A673 (cell line): ENCODE measurements at regions not wholly inside any gene's neighbourhood (a gene's known extent, or its start where the extent isn't known, plus 50 kb on each side); places are given as distances from the start of the nearest gene placed in this dataset.

ENCODE experiments used
- BruUV-seq: library from RNA; stranded (reverse); fragments of 400-500 nt; replicated peaks from 2 replicates; lab custom pipeline; 2021; lab: Mats Ljungman, UMichigan
- CTCF ChIA-PET: fragments of 300-600 bp; sonication (Branson Sonifier 250); formaldehyde crosslinking; loops from one replicate; lab custom pipeline; 2022; ENCODE audit warnings: antibody characterized with exemption; lab: Charles Lee
- POLR2A ChIA-PET: fragments of 300-600 bp; sonication (Branson Sonifier 250); formaldehyde crosslinking; loops from one replicate; lab custom pipeline; 2022; ENCODE audit warnings: antibody characterized with exemption; ENCODE audit not compliant: low non-redundant PET; lab: Charles Lee
- DNase-seq: peaks from one replicate; pipeline ENCODE4 v3.0.0-alpha.2; 2015; ENCODE audit warnings: low spot score
- H3K27ac ChIP-seq: fragments of 200-600 bp; sonication (generic); 2 replicates; pipeline ENCODE4 v1.5.1; 2016; ENCODE audit warnings: mixed run types, low read depth, mild to moderate bottlenecking, mixed read lengths, antibody characterized with exemption, low read length; ENCODE audit not compliant: poor library complexity, severe bottlenecking
- H3K27me3 ChIP-seq: fragments of 200-600 bp; sonication (generic); replicated peaks from 2 replicates; pipeline ENCODE4 v1.6.1; 2017; ENCODE audit warnings: mixed run types, low read depth, mild to moderate bottlenecking, mixed read lengths, antibody characterized with exemption, low read length; ENCODE audit not compliant: insufficient read depth, poor library complexity
- H3K36me3 ChIP-seq: fragments of 200-600 bp; sonication (generic); 2 replicates; pipeline ENCODE4 v1.6.1; 2016; ENCODE audit warnings: mixed run types, mild to moderate bottlenecking, mixed read lengths, antibody characterized with exemption, low read length; ENCODE audit not compliant: insufficient read depth, poor library complexity, severe bottlenecking
- H3K4me1 ChIP-seq: fragments of 200-600 bp; sonication (generic); 2 replicates; pipeline ENCODE4 v1.6.1; 2017; ENCODE audit warnings: mixed run types, mild to moderate bottlenecking, mixed read lengths, antibody characterized with exemption, low read length; ENCODE audit not compliant: insufficient read depth, poor library complexity, severe bottlenecking
- H3K4me3 ChIP-seq: fragments of 200-600 bp; sonication (generic); 2 replicates; pipeline ENCODE4 v1.5.1; 2016; ENCODE audit warnings: low read depth, mixed run types, mild to moderate bottlenecking, mixed read lengths, low read length; ENCODE audit not compliant: poor library complexity, severe bottlenecking
- H3K9me3 ChIP-seq: fragments of 200-600 bp; sonication (generic); 2 replicates; pipeline ENCODE4 v1.6.1; 2016; ENCODE audit warnings: mixed run types, low read depth, mild to moderate bottlenecking, mixed read lengths, antibody characterized with exemption, low read length; ENCODE audit not compliant: poor library complexity, severe bottlenecking
- CTCF ChIP-seq: fragments of 300-800, 200-600 bp; sonication (generic); conservative IDR thresholded peaks from 2 replicates; pipeline ENCODE4 v1.5.1; 2017; ENCODE audit warnings: low read depth, mild to moderate bottlenecking, antibody characterized with exemption, low read length, moderate library complexity, mixed read lengths
- EZH2 ChIP-seq: fragments of 200-600 bp; sonication (generic); IDR thresholded peaks from 2 replicates; pipeline ENCODE4 v1.6.1; 2017; ENCODE audit warnings: borderline replicate concordance, low read depth, mild to moderate bottlenecking, mixed read lengths, antibody characterized with exemption, low read length; ENCODE audit not compliant: poor library complexity, severe bottlenecking
- intact Hi-C: fragments of 100-400 bp; cut with micrococcal nuclease; formaldehyde crosslinking; loops from one replicate; pipeline ENCODE4 v1.10.0; 2022; ENCODE audit not compliant: unreplicated experiment

GRCh38 chr1:74835051-74835450, 102.1 kb downstream of the TYW3 start:
- DNase-seq: no peak
- CTCF ChIA-PET: no interaction called here
- peaks cover 12% of the 10 kb centered on the region for H3K27me3 ChIP-seq
- no TSS peak for BruUV-seq
- H3K36me3 ChIP-seq: no peaks in the 10 kb centered on the region
- TF ChIP-seq CTCF (no peak), EZH2 (no peak)
- no peak overlapping the region for H3K4me3 ChIP-seq
- no peaks in the 10 kb centered on the region for H3K9me3 ChIP-seq
- H3K4me1 ChIP-seq: peaks cover 7% of the 10 kb centered on the region
- H3K27ac ChIP-seq: no peak overlapping the region
- POLR2A ChIA-PET: no interaction called here
- intact Hi-C loops: no loop called here

GRCh38 chr1:74842726-74843125, 109.8 kb downstream of the TYW3 start:
- TF ChIP-seq EZH2 (no peak), CTCF (no peak)
- no peak overlapping the region for H3K4me3 ChIP-seq
- H3K27ac ChIP-seq: no peak overlapping the region
- no peaks in the 10 kb centered on the region for H3K9me3 ChIP-seq
- CTCF ChIA-PET: no interaction called here
- POLR2A ChIA-PET: no interaction called here
- intact Hi-C loops: no loop called here
- no peaks in the 10 kb centered on the region for H3K36me3 ChIP-seq
- no peak for DNase-seq
- H3K27me3 ChIP-seq: peaks cover 10% of the 10 kb centered on the region
- BruUV-seq: no TSS peak
- no peaks in the 10 kb centered on the region for H3K4me1 ChIP-seq

GRCh38 chr1:74847715-74848114, 114.8 kb downstream of the TYW3 start:
- intact Hi-C loops: no loop called here
- Histone ChIP-seq H3K9me3 (no peaks in the 10 kb centered on the region), H3K4me1 (no peaks in the 10 kb centered on the region), H3K27me3 (peaks cover 2% of the 10 kb centered on the region), H3K27ac (no peak overlapping the region), H3K4me3 (no peak overlapping the region), H3K36me3 (no peaks in the 10 kb centered on the region)
- no peak for DNase-seq
- ChIA-PET POLR2A (no interaction called here), CTCF (no interaction called here)
- no TSS peak for BruUV-seq
- TF ChIP-seq EZH2: no peak
- no peak for TF ChIP-seq CTCF

GRCh38 chr1:74853756-74854155, 120.8 kb downstream of the TYW3 start:
- Histone ChIP-seq H3K4me1 (no peaks in the 10 kb centered on the region), H3K4me3 (no peak overlapping the region), H3K36me3 (no peaks in the 10 kb centered on the region), H3K9me3 (no peaks in the 10 kb centered on the region), H3K27ac (no peak overlapping the region), H3K27me3 (peaks cover 6% of the 10 kb centered on the region)
- BruUV-seq: no TSS peak
- ChIA-PET POLR2A (no interaction called here), CTCF (no interaction called here)
- TF ChIP-seq EZH2 (no peak), CTCF (no peak)
- DNase-seq: no peak
- intact Hi-C loops: no loop called here
